ENCODE measurements at regions not wholly inside any gene's neighbourhood (a gene's known extent, or its start where the extent isn't known, plus 50 kb on each side); places are given as distances from the start of the nearest gene placed in this dataset.

GRCh38 chr5:77151501-77151900 is 59.0 kb upstream of the PDE8B start:
- no peak overlapping the region for H3K4me3 ChIP-seq
- TF ChIP-seq POLR2A (IDR thresholded peaks at IDR 0.05) (no peak), CTCF (IDR thresholded peaks at IDR 0.05) (no peak)
- H3K9me3 ChIP-seq = no peaks in the 10 kb centered on the region
- no peaks in the 10 kb centered on the region for H3K27me3 ChIP-seq
- no peak for DNase-seq
- H3K4me1 ChIP-seq = no peaks in the 10 kb centered on the region
- 95 to 100% methylated on average over 1 of the region's 1 CpG for WGBS, 2 donors
- H3K36me3 ChIP-seq (ENCODE audit: low read depth, missing control alignments) = no peaks in the 10 kb centered on the region
- intact Hi-C loops (cut with DNase I; ENCODE audit: low total_unique reads) = no loop called here
- no peak overlapping the region for H3K27ac ChIP-seq

- Histone ChIP-seq H3K27me3 (no peaks in the 10 kb centered on the region), H3K4me3 (no peak overlapping the region), H3K4me1 (no peaks in the 10 kb centered on the region), H3K27ac (no peak overlapping the region), H3K36me3 (ENCODE audit: low read depth, missing control alignments) (no peaks in the 10 kb centered on the region), H3K9me3 (no peaks in the 10 kb centered on the region)
- DNase-seq = no peak
- no peak for TF ChIP-seq CTCF (IDR thresholded peaks at IDR 0.05)
- no peak for TF ChIP-seq POLR2A (IDR thresholded peaks at IDR 0.05)
- WGBS, 2 donors = 78 to 92% methylated on average over 2 of the region's 2 CpGs
- intact Hi-C loops (cut with DNase I; ENCODE audit: low total_unique reads) = no loop called here
Measured at GRCh38 chr5:77146896-77147295, 59.8 kb upstream of the ZBED3 start.

- H3K9me3 ChIP-seq = no peaks in the 10 kb centered on the region
- no peaks in the 10 kb centered on the region for H3K4me1 ChIP-seq
- no peak overlapping the region for H3K27ac ChIP-seq
- 50 to 83% methylated on average over 1 of the region's 1 CpG for WGBS, 2 donors
- no peaks in the 10 kb centered on the region for H3K27me3 ChIP-seq
- H3K4me3 ChIP-seq = no peak overlapping the region
- intact Hi-C loops (cut with DNase I; ENCODE audit: low total_unique reads) = no loop called here
- DNase-seq = no peak
- H3K36me3 ChIP-seq (ENCODE audit: low read depth, missing control alignments) = no peaks in the 10 kb centered on the region
- TF ChIP-seq CTCF (IDR thresholded peaks at IDR 0.05) = no peak
- no peak for TF ChIP-seq POLR2A (IDR thresholded peaks at IDR 0.05)
Measured at GRCh38 chr5:77145666-77146065, 58.6 kb upstream of the ZBED3 start.

GRCh38 chr5:77144837-77145139 is 57.7 kb upstream of the ZBED3 start:
- no peaks in the 10 kb centered on the region for H3K9me3 ChIP-seq
- WGBS, 2 donors = 74 to 77% methylated on average over 1 of the region's 1 CpG

More at GRCh38 chr5:77144837-77145139, 57.7 kb upstream of the ZBED3 start:
- no peaks in the 10 kb centered on the region for H3K4me1 ChIP-seq
- no peak overlapping the region for H3K4me3 ChIP-seq
- DNase-seq = no peak
- TF ChIP-seq POLR2A (IDR thresholded peaks at IDR 0.05) (no peak), CTCF (IDR thresholded peaks at IDR 0.05) (no peak)
- H3K27ac ChIP-seq = no peak overlapping the region
- H3K36me3 ChIP-seq (ENCODE audit: low read depth, missing control alignments) = no peaks in the 10 kb centered on the region
- no peaks in the 10 kb centered on the region for H3K27me3 ChIP-seq
- intact Hi-C loops (cut with DNase I; ENCODE audit: low total_unique reads) = no loop called here

Measured in testis (tissue), 2 donors.